Small intestine (tissue), 7 donors: ENCODE measurements at regions not wholly inside any gene's neighbourhood (a gene's known extent, or its start where the extent isn't known, plus 50 kb on each side); places are given as distances from the start of the nearest gene placed in this dataset.

Experiments
- DNase-seq, 2 donors: peaks; one replicate each; pipeline versions ENCODE4 v3.0.0 to v3.0.0-alpha.2; 2013
- FAIRE-seq: peaks from 2 replicates; lab custom pipeline; 2012; peaks lifted over from hg19 to GRCh38; lab: Jason Lieb, UNC
- H3K27ac ChIP-seq, 3 donors: one replicate each; pipeline ENCODE4 v1.5.1; 2013; ENCODE audit warnings: low read length in 2 of 3, mild to moderate bottlenecking in 2 of 3, control low read depth in 1 of 3, inconsistent platforms in 1 of 3, low read depth in 1 of 3, moderate library complexity in 1 of 3
- H3K27me3 ChIP-seq, 3 donors: one replicate each; pipeline ENCODE4 v1.6.1; 2013; ENCODE audit warnings: low read length in 3 of 3, inconsistent platforms in 1 of 3; ENCODE audit not compliant: control insufficient read depth in 3 of 3, insufficient read depth in 3 of 3
- H3K36me3 ChIP-seq, 3 donors: one replicate each; pipeline ENCODE4 v1.6.1; 2013; ENCODE audit warnings: low read length in 3 of 3, inconsistent platforms in 1 of 3, low read depth in 1 of 3, mild to moderate bottlenecking in 1 of 3, moderate library complexity in 1 of 3; ENCODE audit not compliant: control insufficient read depth in 3 of 3, insufficient read depth in 2 of 3
- H3K4me1 ChIP-seq, 3 donors: one replicate each; pipeline ENCODE4 v1.6.1; 2013; ENCODE audit warnings: low read length in 2 of 3, inconsistent platforms in 1 of 3, low read depth in 1 of 3, mild to moderate bottlenecking in 1 of 3, moderate library complexity in 1 of 3; ENCODE audit not compliant: control insufficient read depth in 3 of 3, insufficient read depth in 2 of 3
- H3K4me3 ChIP-seq, 3 donors: one replicate each; pipeline ENCODE4 v1.5.1; 2013; ENCODE audit warnings: low read length in 3 of 3, control low read depth in 1 of 3, inconsistent platforms in 1 of 3, low read depth in 1 of 3, mild to moderate bottlenecking in 1 of 3, moderate library complexity in 1 of 3
- H3K9me3 ChIP-seq, 2 donors: one replicate each; pipeline ENCODE4 v1.6.1; 2013; ENCODE audit warnings: low read depth in 1 of 2, low read length in 1 of 2; ENCODE audit not compliant: control insufficient read depth in 2 of 2, insufficient read depth in 1 of 2
- WGBS, 3 donors: extraction: QIAGEN DNeasy Blood & Tissue Kit; methylation state at CpG; one replicate each; pipeline ENCODE4 v1.1.7; 2013; 5-methylcytosine and 5-hydroxymethylcytosine counted together
- donor health status: healthy with polysubstance abuse.
- donor health status: control.
- donor health status: control.
- donor health status: Bipolar disorder and iron deficiency.
- donor health status: healthy.

GRCh38 chr18:60996326-60996725, 336.9 kb upstream of the CDH20 start:
- DNase-seq (no peak), FAIRE-seq (no peak)
- no peak overlapping the region for H3K27ac ChIP-seq
- H3K4me3 ChIP-seq = no peak overlapping the region
- no peaks in the 10 kb centered on the region for H3K36me3 ChIP-seq
- no peaks in the 10 kb centered on the region for H3K27me3 ChIP-seq
- 55 to 68% (median 59%) methylated on average over 1 of the region's 1 CpG for WGBS, 3 donors
- no peaks in the 10 kb centered on the region for H3K4me1 ChIP-seq
- no peaks in the 10 kb centered on the region for H3K9me3 ChIP-seq

- no peaks in the 10 kb centered on the region for H3K36me3 ChIP-seq
- WGBS, 3 donors = 87 to 88% (median 88%) methylated on average over 5 of the region's 5 CpGs
- FAIRE-seq = no peak
- H3K27me3 ChIP-seq = no peaks in the 10 kb centered on the region
- no peak for DNase-seq
- no peaks in the 10 kb centered on the region for H3K9me3 ChIP-seq
- H3K4me1 ChIP-seq = no peaks in the 10 kb centered on the region
- no peak overlapping the region for H3K4me3 ChIP-seq
- H3K27ac ChIP-seq = no peak overlapping the region
Observed at GRCh38 chr18:60996822-60997221, 336.4 kb upstream of the CDH20 start.

- H3K36me3 ChIP-seq = no peaks in the 10 kb centered on the region
- H3K4me3 ChIP-seq = no peak overlapping the region
- no peaks in the 10 kb centered on the region for H3K4me1 ChIP-seq
- no peaks in the 10 kb centered on the region for H3K9me3 ChIP-seq
- H3K27ac ChIP-seq = no peak overlapping the region
- WGBS, 3 donors = 78 to 84% (median 81%) methylated on average over 2 of the region's 2 CpGs
- no peaks in the 10 kb centered on the region for H3K27me3 ChIP-seq
- DNase-seq (no peak), FAIRE-seq (no peak)
Observed at GRCh38 chr18:61001138-61001537, 332.1 kb upstream of the CDH20 start.

- no peak overlapping the region for H3K27ac ChIP-seq
- no peaks in the 10 kb centered on the region for H3K4me1 ChIP-seq
- peaks cover 0 to 2% of the 10 kb centered on the region in 2 donors for H3K9me3 ChIP-seq
- FAIRE-seq (no peak), DNase-seq (no peak)
- no peaks in the 10 kb centered on the region for H3K36me3 ChIP-seq
- H3K4me3 ChIP-seq = no peak overlapping the region
- no peaks in the 10 kb centered on the region for H3K27me3 ChIP-seq
- WGBS, 3 donors = 85 to 89% (median 87%) methylated on average over 4 of the region's 4 CpGs
Observed at GRCh38 chr18:61006687-61007224, 326.5 kb upstream of the CDH20 start.

- H3K27ac ChIP-seq = no peak overlapping the region
- H3K4me1 ChIP-seq = no peaks in the 10 kb centered on the region
- no peaks in the 10 kb centered on the region for H3K27me3 ChIP-seq
- no peaks in the 10 kb centered on the region for H3K9me3 ChIP-seq
- no peaks in the 10 kb centered on the region for H3K36me3 ChIP-seq
- no peak overlapping the region for H3K4me3 ChIP-seq
- DNase-seq = no peak
- 75 to 89% (median 81%) methylated on average over 3 of the region's 3 CpGs for whole genome bisulfite sequencing, 3 donors
- no peak for FAIRE-seq
Observed at GRCh38 chr18:61019338-61020301, 313.6 kb upstream of the CDH20 start.

GRCh38 chr18:61025596-61025995, 307.6 kb upstream of the CDH20 start:
- 51 to 88% (median 79%) methylated on average over 1 of the region's 1 CpG for WGBS, 3 donors
- FAIRE-seq = no peak

GRCh38 chr18:61031626-61032025, 301.6 kb upstream of the CDH20 start:
- no peaks in the 10 kb centered on the region for H3K4me1 ChIP-seq
- no peak overlapping the region for H3K27ac ChIP-seq
- FAIRE-seq (no peak), DNase-seq (no peak)
- no peaks in the 10 kb centered on the region for H3K27me3 ChIP-seq
- H3K4me3 ChIP-seq = no peak overlapping the region
- no peaks in the 10 kb centered on the region for H3K36me3 ChIP-seq
- 80 to 88% (median 82%) methylated on average over 2 of the region's 2 CpGs for WGBS, 3 donors
- H3K9me3 ChIP-seq = no peaks in the 10 kb centered on the region

More at GRCh38 chr18:61025596-61025995, 307.6 kb upstream of the CDH20 start:
- H3K4me3 ChIP-seq = no peak overlapping the region
- no peak overlapping the region for H3K27ac ChIP-seq
- no peaks in the 10 kb centered on the region for H3K9me3 ChIP-seq
- DNase-seq = no peak
- no peaks in the 10 kb centered on the region for H3K36me3 ChIP-seq
- no peaks in the 10 kb centered on the region for H3K27me3 ChIP-seq
- H3K4me1 ChIP-seq = no peaks in the 10 kb centered on the region

- Histone ChIP-seq H3K4me1 (no peaks in the 10 kb centered on the region), H3K36me3 (no peaks in the 10 kb centered on the region), H3K4me3 (no peak overlapping the region), H3K9me3 (no peaks in the 10 kb centered on the region), H3K27me3 (no peaks in the 10 kb centered on the region), H3K27ac (no peak overlapping the region)
- DNase-seq (no peak), FAIRE-seq (no peak)
- 81 to 84% (median 81%) methylated on average over 2 of the region's 2 CpGs for WGBS, 3 donors
Observed at GRCh38 chr18:61034580-61034979, 298.6 kb upstream of the CDH20 start.
